HG03025 (cell line): ENCODE measurements at regions not wholly inside any gene's neighbourhood (a gene's known extent, or its start where the extent isn't known, plus 50 kb on each side); places are given as distances from the start of the nearest gene placed in this dataset.
"Not testable (repeated sequence)": the region's sequence is repeated elsewhere in the genome, so short reads cannot be mapped to it uniquely, and the experiment has no call there.

Experiments used
- ATAC-seq: cut with Tn5 transposase; IDR thresholded peaks from one replicate; pipeline ENCODE4 v1.9.1; 2021; ENCODE audit warnings: mild to moderate bottlenecking, moderate library complexity; ENCODE audit not compliant: unreplicated experiment, low FRiP score

DNA sequence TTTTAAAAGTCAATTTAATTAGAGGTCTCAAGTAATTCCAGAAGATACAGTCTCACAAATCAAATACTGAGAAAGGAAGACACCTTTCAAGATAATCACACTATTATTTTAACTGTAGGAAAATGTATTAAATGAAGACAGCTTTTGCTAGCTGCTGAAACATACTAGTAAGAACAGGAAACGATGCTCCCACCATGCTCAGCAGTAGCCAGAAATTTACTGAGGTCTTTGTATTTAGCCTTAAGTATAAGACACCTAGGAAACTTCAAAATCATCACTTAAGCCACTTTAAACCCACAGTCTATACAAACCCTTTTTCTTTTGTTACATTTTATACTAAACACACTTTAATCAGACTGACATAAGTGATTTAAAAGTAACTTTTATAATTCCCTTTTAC lies 72.7 kb upstream of the NPIPB12 start:
- not testable (repeated sequence) for ATAC-seq

DNA sequence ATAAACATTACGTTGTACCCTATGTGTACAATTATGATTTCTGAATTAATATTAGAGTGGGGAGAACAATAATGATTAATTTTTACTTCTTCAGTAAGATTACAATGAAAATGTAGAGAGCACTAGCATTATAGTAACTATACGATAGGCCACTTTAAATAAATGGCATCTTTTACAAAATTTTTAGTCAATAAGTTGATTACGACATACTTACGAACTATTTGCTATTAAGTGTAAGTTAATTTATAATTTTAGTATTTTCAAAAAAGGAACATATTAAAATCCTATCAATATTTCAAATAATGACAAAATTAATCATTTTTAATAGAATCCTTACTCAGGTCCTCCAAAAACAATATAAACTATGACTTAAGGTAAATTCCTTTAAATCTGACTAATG lies 75.6 kb upstream of the NPIPB12 start:
- ATAC-seq = not testable (repeated sequence)

DNA sequence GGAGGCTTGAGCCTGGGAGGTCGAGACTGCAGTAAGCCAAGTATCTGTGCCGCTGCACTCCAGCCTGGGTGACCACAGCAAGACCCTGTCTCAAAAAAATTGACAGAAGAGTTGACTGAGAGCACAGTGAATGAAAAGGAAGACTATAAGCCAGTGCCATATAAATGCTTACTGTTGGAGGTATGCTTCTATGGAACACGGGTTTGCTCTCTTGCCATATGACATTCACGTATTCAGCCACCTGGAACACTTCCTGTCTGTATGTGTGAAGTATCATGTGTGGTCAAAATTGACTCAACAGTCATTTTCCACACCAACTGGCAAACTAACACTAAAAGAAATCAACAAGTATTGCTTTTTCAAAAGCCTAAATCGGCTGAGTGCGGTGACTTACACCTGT lies 71.1 kb upstream of the SPN start:
- not testable (repeated sequence) for ATAC-seq

DNA sequence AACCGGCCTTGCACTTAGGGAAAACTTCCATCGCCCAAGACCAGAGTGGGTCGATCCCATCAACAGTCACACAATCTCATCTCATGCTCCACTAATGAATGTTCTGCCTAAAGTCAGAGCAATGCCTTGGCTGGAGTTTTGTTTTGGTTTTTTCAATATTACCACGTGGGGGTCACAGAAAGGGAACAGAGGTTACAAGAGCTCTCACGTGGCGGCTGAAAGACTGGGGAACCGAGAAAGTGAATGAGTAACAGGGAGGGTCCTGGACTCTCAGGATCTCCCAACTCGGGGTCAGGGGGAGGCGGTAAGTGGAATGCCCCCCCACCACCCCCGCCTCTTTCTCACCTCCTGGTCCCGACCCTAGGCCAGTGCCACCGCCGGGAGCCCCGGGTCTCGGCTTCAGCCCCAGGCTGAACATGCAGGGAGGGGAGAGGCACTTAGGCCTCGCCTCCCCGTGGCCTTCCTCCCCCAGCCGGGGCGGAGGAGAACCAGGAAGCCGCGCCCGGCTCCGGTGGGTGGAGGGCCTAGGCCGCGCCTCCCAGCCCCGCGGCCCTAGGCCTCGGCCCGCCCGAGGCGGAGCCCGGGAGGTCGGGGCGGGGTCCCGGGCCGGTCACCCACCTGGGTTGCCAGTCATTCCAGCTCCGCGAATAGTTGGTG lies 68.7 kb upstream of the SPN start:
- ATAC-seq = peak; percentile 36

DNA sequence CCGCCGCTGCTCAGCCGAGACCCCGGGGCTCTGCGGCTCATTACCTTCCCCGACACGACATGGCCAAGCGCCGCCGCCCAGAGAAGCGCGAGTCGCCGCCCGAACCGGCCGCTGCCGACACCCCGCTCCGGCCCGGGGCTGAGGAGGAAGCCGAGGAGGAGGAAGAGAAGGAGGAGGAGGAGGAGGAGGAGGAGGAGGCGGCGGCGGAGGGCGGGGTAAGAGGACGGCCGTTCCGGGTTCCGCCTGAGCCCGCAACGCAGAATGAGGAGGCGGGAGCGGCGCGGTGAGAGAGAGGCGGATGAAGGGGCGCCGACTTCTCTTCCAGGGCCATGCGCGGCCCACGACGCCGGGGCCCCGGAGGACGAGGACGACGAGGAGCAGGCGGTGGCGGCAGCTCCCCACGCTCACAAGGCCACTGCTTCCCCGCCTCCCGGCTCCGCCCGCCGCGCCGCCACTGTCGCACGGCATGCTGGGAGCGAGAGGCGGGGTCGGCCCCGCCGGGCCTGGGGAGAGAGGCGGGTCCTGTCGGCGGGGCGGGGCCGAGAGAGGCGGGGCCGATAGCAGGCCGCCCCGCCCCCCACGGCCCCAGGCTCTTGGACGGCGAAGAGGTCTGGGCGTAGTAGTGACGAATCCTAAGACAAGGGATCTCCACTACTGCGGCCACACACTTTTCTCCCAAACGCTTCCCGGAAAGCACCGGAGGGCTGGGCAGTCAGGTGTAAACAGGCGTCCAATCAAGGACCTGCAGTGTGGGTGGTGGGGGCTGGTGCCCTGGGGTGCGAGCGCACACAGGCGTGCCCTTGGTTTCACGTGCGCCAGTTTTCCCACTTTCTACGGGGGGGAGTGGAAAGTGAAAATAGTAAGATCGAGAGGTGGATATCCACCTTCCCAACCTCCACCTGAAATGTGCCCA lies 67.9 kb upstream of the SPN start:
- ATAC-seq = peak; percentile 69

DNA sequence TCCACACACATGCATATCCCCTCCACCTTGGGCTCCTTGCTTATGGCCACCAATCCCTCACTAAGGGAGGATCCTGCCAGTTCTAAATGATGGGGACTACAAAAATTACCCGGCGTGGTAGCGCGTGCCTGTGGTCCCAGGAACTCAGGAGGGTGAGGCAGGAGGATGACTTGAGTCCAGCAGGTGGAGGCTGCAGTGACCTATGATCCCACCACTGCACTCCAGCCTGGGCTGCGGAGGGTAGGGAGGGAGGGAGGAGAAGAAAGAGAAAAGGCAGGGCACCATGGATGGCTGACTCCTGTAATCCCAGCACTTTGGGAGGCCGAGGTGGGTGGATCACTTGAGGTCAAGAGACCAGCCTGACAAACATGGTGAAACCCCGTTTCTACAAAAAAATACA lies 66.0 kb upstream of the SPN start:
- ATAC-seq = not testable (repeated sequence)

DNA sequence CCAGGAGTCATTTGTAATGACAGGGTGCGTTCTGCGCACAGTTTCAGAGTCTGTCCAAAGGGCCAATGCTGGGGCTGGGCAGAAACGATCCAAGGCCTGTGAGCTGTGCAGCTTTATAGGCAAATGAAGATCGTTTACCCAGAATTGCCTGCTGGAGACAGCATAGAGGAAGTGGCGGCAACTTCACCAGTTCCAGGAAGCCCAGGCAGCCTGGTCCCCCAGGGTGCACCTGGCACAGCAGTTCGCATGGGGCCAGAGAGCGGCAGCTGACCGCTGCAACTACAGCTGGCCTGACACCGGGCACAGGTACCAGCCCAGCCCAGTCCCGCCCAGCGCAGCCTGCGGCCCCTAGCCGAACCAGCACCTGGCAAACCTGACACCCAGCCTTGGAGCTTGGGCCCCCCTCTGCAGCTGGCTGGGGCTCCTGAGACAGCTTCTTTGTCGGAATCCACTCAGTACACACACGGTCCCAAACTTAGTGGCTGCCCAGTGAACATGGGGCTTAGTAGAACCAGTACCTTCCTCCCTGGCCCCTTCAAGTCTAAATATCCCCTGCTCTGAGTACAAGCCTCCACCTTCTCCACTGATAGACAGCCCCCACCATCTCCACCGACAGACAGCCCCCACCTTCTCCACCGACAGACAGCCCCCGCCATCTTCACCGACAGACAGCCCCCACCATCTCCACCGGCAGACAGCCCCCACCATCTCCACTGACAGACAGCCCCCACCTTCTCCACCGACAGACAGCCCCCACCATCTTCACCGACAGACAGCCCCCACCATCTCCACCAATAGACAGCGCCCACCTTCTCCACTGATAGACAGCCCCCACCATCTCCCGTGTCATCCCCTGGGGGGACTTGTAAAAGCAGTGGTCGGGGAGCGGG lies 62.7 kb upstream of the SPN start:
- peak; percentile 25 for ATAC-seq

DNA sequence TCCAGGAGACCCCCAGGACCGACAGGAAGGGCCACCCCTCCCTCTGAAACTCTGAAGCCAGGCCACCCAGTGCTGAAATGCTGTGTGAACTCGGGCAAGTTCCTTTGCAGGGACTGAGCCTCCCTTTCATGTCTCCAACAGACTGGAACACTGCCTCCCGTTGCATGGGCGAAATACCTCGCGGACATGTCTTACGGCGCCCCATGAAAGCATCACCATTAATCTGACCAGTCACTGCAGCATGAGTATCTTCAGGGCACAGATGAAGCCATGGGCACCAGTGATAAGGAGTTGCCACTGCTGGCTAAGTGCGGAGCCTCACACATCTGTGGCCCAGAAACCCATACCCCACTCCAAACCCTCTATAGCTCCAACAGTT lies 60.8 kb upstream of the SPN start:
- ATAC-seq = not testable (repeated sequence)

DNA sequence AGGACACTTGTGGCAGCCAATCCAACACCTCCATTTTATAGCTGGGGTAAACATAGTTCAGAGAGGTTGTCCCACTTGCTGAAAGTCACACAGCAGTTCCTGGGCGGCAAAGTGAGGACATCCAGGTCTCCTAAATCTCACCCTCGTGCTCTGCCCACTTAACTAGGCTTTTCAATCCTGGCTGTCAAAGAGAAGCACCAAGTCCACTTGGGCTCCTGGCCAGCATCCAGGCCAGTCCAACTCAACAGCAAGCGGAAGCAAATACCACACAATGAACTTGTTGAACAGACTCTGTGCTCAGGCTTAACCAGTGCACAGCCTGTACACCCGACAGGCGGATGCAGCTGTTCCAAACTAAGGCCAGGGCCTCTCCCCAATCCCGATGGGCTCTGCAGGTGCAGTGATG lies 60.4 kb upstream of the SPN start:
- not testable (repeated sequence) for ATAC-seq

DNA sequence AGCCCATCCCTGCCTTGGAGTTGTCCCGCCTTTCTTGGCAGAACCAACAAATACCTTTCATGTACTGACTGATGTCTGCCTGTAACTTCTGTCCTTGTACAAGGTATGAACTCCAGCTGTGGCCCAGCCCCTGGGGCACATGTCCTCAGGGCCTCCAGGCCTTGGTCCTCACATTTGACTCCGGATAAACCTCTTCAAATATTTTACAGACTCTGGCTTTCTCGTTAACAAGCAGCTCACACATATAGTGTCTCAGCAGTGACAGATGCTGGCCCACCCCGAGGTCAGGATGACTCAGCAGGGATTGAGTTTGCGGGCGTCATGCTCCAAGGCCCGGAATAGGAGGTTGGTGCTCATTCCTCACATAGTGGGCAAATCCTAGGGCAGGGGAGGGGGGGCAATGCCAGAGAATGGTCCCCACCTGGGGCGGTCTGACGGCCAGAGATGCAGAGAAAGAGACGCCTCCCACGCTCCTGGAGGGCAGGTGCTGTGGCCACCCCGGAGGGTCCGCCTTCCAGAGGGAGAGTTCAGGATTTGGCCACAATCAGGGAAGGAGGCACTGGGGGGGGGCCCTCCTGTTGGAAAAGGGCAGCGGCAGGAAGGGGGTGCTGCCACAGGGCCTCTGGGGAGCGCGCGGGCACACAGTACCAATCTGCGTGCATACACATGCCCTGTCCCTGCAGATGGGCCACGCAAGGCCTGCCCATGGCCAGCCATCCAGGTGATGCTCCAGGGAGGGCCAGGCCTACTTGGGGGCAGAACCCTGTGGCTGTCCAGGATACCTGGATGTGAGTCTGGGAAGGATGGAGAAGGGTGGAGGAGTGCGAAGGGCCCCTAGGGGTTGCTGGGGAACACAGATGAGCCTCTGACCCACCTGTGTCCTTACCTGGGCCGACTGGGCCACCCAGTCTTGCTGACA lies 58.2 kb upstream of the SPN start:
- ATAC-seq = not testable (repeated sequence)

DNA sequence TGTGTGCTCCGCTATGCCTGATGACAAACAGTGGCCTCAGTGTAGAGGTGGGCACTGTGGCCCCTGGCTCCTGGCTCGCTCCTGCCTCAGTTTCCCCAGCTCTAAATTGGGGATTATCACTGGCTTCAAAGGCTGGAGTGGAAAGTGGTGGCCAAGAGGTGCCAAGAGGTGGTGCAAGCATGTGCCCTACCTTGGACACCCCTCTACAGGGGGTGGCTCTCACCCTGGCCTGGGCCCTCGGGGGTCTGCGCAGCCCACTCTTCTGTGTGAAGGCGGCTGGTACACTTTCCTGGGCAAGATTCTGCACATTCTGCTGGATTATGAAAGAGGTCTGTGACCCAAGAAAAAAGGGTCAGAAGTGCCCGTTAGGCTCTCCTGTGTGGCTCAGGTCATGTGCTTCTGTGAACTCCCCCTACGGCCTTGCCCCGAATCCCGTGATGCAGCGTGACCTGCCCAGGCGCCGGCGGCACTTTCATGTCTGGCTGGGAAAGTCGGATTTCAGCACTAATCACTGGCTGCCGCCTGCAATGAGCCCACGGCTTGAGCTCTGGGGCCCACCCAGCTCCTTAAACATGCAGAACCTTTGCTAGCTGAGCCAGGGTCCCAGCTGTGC lies 57.3 kb upstream of the SPN start:
- not testable (repeated sequence) for ATAC-seq

DNA sequence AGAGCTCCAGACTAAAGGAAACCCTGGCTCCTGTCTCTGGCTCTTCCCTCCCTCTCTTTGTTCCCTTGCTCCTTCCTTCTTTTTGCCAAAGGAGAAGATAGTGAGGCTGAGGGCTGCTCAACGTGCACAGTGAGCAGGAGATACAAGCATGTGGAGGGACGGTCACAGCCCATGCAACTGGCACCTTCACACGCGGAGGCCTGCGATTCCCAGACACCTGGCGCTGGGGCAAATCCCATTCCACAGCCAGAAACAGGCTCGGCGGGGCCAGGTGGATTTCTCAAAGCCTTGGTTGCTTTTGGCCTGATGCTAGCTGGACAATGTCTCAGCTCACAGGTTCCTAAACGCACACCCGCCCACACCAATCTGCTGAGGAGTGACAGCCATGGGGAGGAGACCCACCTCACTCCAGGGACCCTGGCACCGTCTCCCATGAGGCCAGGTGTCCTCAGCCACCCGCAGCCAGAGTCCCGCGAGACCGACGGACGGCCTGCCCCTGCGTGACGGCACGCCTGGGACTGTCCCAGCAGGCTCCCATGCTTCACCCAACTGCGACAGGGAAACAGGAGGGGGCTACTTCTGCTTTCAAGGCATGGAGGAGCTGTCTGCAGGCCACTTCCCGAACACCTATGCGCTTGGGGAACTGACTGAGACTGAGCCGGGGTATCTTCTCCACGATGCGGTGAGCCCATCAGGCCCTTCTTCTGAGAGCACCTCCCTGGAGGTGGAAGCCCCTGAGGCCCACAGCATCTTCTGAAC lies 56.2 kb upstream of the SPN start:
- not testable (repeated sequence) for ATAC-seq

DNA sequence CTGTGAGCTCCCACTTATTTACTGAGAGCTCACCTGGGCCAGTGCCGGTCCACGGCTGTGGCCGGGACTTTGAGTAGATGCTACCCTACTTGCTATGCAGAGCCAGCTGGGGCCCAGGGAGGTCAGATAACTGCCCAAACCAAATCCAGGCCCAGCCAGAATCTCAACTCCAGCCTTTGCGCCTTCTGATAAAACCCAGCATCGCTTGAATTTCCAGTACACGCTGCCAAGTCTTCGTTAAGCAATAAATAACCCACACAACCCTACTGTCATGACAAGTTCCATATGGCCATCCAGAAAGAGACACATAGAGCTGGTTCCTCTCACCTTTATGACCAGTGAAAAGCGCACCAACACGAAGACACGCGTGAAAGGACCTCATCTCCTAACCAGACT lies 55.6 kb upstream of the SPN start:
- not testable (repeated sequence) for ATAC-seq

DNA sequence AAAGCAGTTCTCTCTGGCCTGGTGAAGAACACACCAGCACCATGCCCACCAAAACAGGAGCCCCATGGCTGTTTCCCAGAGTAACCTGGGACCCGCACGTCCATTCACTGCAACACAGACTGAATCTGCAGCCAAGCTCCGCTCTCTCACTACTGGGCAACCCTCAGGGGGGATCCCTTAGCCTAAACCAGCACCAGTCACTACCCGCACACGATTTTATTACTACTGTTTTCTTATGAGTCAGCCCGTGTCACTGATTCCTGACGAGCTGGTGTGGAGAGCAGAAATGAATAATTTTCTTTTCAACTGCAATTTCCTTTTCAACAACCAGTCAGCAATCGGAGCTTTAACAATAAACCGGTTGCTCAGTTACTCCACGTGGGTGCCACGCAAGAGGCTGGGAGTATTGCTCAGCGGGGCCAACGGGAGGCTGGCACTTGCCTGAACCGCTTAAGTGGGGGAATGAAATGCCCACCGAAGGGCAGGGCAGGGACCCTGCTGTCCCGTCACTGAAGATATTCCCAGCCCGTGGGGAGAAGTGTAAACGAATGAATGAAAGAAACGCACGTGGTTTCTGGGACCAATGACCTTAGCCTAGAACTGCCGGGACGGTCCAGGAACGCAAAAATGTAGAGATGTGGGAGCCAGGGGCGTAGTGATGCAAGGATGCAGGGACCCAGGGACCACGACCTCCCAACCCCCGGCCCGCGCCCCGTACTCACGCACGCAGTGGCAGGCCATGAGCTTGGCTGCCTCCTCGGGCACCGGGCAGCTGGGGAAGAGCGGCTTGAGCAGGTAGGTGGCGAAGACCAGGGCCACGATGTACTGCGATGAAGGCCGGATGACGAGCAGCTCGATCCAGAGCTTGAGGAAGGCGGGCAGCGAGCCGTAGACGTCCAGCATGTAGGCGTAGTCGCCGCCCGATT lies 50.4 kb upstream of the SPN start:
- ATAC-seq = not testable (repeated sequence)
